Smooth muscle cell (in vitro differentiated cells): ENCODE measurements at regions not wholly inside any gene's neighbourhood (a gene's known extent, or its start where the extent isn't known, plus 50 kb on each side); places are given as distances from the start of the nearest gene placed in this dataset.

Experiments
- DNase-seq: peaks from one replicate; lab custom pipeline; 2025; ENCODE audit not compliant: unreplicated experiment; lab: John Stamatoyannopoulos, UW
- H2AFZ ChIP-seq: fragments of 200-600 bp; sonication (generic); 2 replicates; pipeline ENCODE4 v1.6.0; 2016; ENCODE audit warnings: antibody characterized with exemption, low read depth, mild to moderate bottlenecking
- H3F3A ChIP-seq: fragments of 200-600 bp; sonication (generic); 2 replicates; pipeline ENCODE4 v1.6.0; 2017; ENCODE audit warnings: antibody characterized with exemption, low read depth
- H3K27ac ChIP-seq: fragments of 200-600 bp; sonication (generic); 2 replicates; pipeline ENCODE4 v1.5.1; 2016; ENCODE audit warnings: low read depth, mild to moderate bottlenecking
- H3K27me3 ChIP-seq: fragments of 200-600 bp; sonication (generic); 2 replicates; pipeline ENCODE4 v1.6.1; 2016; ENCODE audit warnings: low read depth, mild to moderate bottlenecking
- H3K36me3 ChIP-seq: fragments of 200-600 bp; sonication (generic); 2 replicates; pipeline ENCODE4 v1.5.1; 2016; ENCODE audit warnings: low read depth
- H3K4me1 ChIP-seq: fragments of 200-600 bp; sonication (generic); 2 replicates; pipeline ENCODE4 v1.5.1; 2016; ENCODE audit warnings: low read depth
- H3K4me2 ChIP-seq: fragments of 200-600 bp; sonication (generic); 2 replicates; pipeline ENCODE4 v1.6.0; 2016; ENCODE audit warnings: mild to moderate bottlenecking
- H3K4me3 ChIP-seq: fragments of 200-600 bp; sonication (generic); 2 replicates; pipeline ENCODE4 v1.5.1; 2016; ENCODE audit warnings: mild to moderate bottlenecking
- H3K79me2 ChIP-seq: fragments of 200-600 bp; sonication (generic); 2 replicates; pipeline ENCODE4 v1.6.0; 2016; ENCODE audit warnings: low read depth, mild to moderate bottlenecking
- H3K9ac ChIP-seq: fragments of 200-600 bp; sonication (generic); 2 replicates; pipeline ENCODE4 v1.6.0; 2016; ENCODE audit warnings: low read depth
- H3K9me3 ChIP-seq: fragments of 200-600 bp; sonication (generic); replicated peaks from 2 replicates; pipeline ENCODE4 v1.5.1; 2016; ENCODE audit warnings: low read depth
- H4K20me1 ChIP-seq: fragments of 200-600 bp; sonication (generic); 2 replicates; pipeline ENCODE4 v1.6.0; 2016; ENCODE audit warnings: low read depth
- CTCF ChIP-seq: fragments of 200-600 bp; sonication (generic); IDR thresholded peaks from 2 replicates; pipeline ENCODE4 v1.5.1; 2017; ENCODE audit warnings: borderline replicate concordance, mild to moderate bottlenecking, antibody characterized with exemption; ENCODE audit not compliant: insufficient read depth, poor library complexity, severe bottlenecking
- WGBS: methylation state at CpG from one replicate; pipeline ENCODE4 v1.1.7; 2016; ENCODE audit warnings: low lambda C conversion rate; 5-methylcytosine and 5-hydroxymethylcytosine counted together

GRCh38 chr14:71168564-71169427 is 261.5 kb downstream of the PCNX1 start:
- no peak overlapping the region for H3K27ac ChIP-seq
- H3K4me3 ChIP-seq, result no peak overlapping the region
- DNase-seq, result no peak
- H3K36me3 ChIP-seq, result no peaks in the 10 kb centered on the region
- no peak overlapping the region for H3K9ac ChIP-seq
- H3K9me3 ChIP-seq, result no peaks in the 10 kb centered on the region
- no peaks in the 10 kb centered on the region for H4K20me1 ChIP-seq
- peaks cover 3% of the 10 kb centered on the region for H3K27me3 ChIP-seq
- WGBS, result 97% methylated on average over 17 of the region's 17 CpGs
- H3K79me2 ChIP-seq, result no peaks in the 10 kb centered on the region
- H3K4me2 ChIP-seq, result no peak overlapping the region
- no peak overlapping the region for H2AFZ ChIP-seq
- no peaks in the 10 kb centered on the region for H3K4me1 ChIP-seq
- H3F3A ChIP-seq, result peaks cover 8% of the 10 kb centered on the region
- no peak for TF ChIP-seq CTCF

GRCh38 chr14:71169861-71170260 is 262.6 kb downstream of the PCNX1 start:
- no peak for TF ChIP-seq CTCF
- Histone ChIP-seq H4K20me1 (no peaks in the 10 kb centered on the region), H3K79me2 (no peaks in the 10 kb centered on the region), H3K4me2 (no peak overlapping the region), H3K4me3 (no peak overlapping the region), H3K36me3 (no peaks in the 10 kb centered on the region), H2AFZ (no peak overlapping the region), H3F3A (peaks cover 2% of the 10 kb centered on the region), H3K9me3 (no peaks in the 10 kb centered on the region), H3K4me1 (no peaks in the 10 kb centered on the region), H3K27me3 (peaks cover 3% of the 10 kb centered on the region), H3K27ac (no peak overlapping the region), H3K9ac (no peak overlapping the region)
- WGBS, result 93% methylated on average over 5 of the region's 5 CpGs
- DNase-seq, result no peak

- Histone ChIP-seq H3K9me3 (no peaks in the 10 kb centered on the region), H3K27ac (no peak overlapping the region), H3F3A (no peaks in the 10 kb centered on the region), H3K27me3 (peaks cover 3% of the 10 kb centered on the region), H3K79me2 (no peaks in the 10 kb centered on the region), H3K4me3 (no peak overlapping the region), H4K20me1 (no peaks in the 10 kb centered on the region), H3K4me2 (no peak overlapping the region), H3K4me1 (no peaks in the 10 kb centered on the region), H3K36me3 (no peaks in the 10 kb centered on the region), H3K9ac (no peak overlapping the region), H2AFZ (no peak overlapping the region)
- no peak for DNase-seq
- WGBS, result 82% methylated on average over 3 of the region's 3 CpGs
- no peak for TF ChIP-seq CTCF
Measured at GRCh38 chr14:71175491-71175890, 268.2 kb downstream of the PCNX1 start.

GRCh38 chr14:71179066-71179465 is 271.8 kb downstream of the PCNX1 start:
- no peaks in the 10 kb centered on the region for H3F3A ChIP-seq
- H3K27me3 ChIP-seq, result no peaks in the 10 kb centered on the region
- no peaks in the 10 kb centered on the region for H3K4me1 ChIP-seq
- no peak for TF ChIP-seq CTCF
- H3K4me2 ChIP-seq, result no peak overlapping the region
- H2AFZ ChIP-seq, result no peak overlapping the region
- H4K20me1 ChIP-seq, result no peaks in the 10 kb centered on the region
- no peaks in the 10 kb centered on the region for H3K9me3 ChIP-seq
- no peaks in the 10 kb centered on the region for H3K79me2 ChIP-seq
- H3K27ac ChIP-seq, result no peak overlapping the region
- H3K9ac ChIP-seq, result no peak overlapping the region
- H3K4me3 ChIP-seq, result no peak overlapping the region
- WGBS, result 77% methylated on average over 5 of the region's 5 CpGs
- no peak for DNase-seq
- no peaks in the 10 kb centered on the region for H3K36me3 ChIP-seq
